Mucosa of descending colon (tissue), 3 donors: ENCODE measurements at regions not wholly inside any gene's neighbourhood (a gene's known extent, or its start where the extent isn't known, plus 50 kb on each side); places are given as distances from the start of the nearest gene placed in this dataset.

ENCODE experiments used
- ATAC-seq: fragments of 200-7000 bp; cut with Tn5 transposase; one replicate; pipeline ENCODE4 v1.9.1; 2020; ENCODE audit warnings: mild to moderate bottlenecking, moderate library complexity
- DNase-seq, 3 donors: peaks; one replicate each; pipeline ENCODE4 v3.0.0-alpha.2; 2020
- H3K36me3 ChIP-seq: fragments of 200-600 bp; one replicate; pipeline ENCODE4 v1.8.0; 2021; ENCODE audit warnings: low read depth, mild to moderate bottlenecking
- H3K4me1 ChIP-seq: fragments of 200-600 bp; one replicate; pipeline ENCODE4 v1.8.0; 2021; ENCODE audit warnings: low read depth, mild to moderate bottlenecking
- H3K4me3 ChIP-seq: fragments of 200-600 bp; one replicate; pipeline ENCODE4 v1.8.0; 2021; ENCODE audit warnings: mild to moderate bottlenecking
- H3K9me3 ChIP-seq: fragments of 200-600 bp; one replicate; pipeline ENCODE4 v1.8.0; 2021; ENCODE audit warnings: mild to moderate bottlenecking
- intact Hi-C, 2 donors: fragments of 100-400 bp; cut with DNase I in 1 of 2; cut with micrococcal nuclease in 1 of 2; formaldehyde crosslinking; loops; one replicate each; pipeline versions ENCODE4 v1.11.0 to v1.11.1; 2022; cut with DNase I, micrococcal nuclease
- TF ChIP-seq, protein P1 (sequence below): fragments of 200-600 bp; IDR thresholded peaks from one replicate; pipeline ENCODE4 v1.8.0; 2022; ENCODE audit warnings: antibody characterized with exemption, mild to moderate bottlenecking
- donor health status: DM: no; HTN: no; CAD: no; lungs with moderate emphysema.
- donor health status: DM: no; HTN: no; CAD: no.
- donor health status: DM: no; HTN: yes; CAD: no.

DNA sequence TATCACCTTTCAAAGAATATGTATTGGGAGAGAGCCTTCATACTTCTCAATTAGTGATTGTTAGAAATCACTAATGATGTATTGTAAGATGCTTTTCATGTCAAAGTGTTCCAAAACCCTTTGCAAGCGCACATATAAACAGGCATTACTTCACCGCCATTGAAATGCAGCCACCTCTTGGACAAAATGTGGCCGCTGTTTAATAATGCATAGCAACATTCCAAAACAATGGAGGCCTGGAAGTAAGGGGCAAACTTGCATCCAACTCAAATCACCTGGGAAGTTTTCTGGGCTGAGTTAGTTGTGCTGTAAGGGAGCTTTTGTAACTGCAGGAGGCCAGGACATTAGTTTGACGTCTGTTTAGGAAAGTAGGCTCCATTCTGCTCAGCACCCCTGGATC, 438.1 kb downstream of the FGF9 start:
- Histone ChIP-seq H3K9me3 (no peaks in the 10 kb centered on the region), H3K4me3 (no peak overlapping the region), H3K36me3 (no peaks in the 10 kb centered on the region), H3K4me1 (no peaks in the 10 kb centered on the region)
- ATAC-seq (no peak), DNase-seq (no peak)
- TF ChIP-seq, protein P1, sequence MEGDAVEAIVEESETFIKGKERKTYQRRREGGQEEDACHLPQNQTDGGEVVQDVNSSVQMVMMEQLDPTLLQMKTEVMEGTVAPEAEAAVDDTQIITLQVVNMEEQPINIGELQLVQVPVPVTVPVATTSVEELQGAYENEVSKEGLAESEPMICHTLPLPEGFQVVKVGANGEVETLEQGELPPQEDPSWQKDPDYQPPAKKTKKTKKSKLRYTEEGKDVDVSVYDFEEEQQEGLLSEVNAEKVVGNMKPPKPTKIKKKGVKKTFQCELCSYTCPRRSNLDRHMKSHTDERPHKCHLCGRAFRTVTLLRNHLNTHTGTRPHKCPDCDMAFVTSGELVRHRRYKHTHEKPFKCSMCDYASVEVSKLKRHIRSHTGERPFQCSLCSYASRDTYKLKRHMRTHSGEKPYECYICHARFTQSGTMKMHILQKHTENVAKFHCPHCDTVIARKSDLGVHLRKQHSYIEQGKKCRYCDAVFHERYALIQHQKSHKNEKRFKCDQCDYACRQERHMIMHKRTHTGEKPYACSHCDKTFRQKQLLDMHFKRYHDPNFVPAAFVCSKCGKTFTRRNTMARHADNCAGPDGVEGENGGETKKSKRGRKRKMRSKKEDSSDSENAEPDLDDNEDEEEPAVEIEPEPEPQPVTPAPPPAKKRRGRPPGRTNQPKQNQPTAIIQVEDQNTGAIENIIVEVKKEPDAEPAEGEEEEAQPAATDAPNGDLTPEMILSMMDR: no peak
- intact Hi-C loops: no loop called here

DNA sequence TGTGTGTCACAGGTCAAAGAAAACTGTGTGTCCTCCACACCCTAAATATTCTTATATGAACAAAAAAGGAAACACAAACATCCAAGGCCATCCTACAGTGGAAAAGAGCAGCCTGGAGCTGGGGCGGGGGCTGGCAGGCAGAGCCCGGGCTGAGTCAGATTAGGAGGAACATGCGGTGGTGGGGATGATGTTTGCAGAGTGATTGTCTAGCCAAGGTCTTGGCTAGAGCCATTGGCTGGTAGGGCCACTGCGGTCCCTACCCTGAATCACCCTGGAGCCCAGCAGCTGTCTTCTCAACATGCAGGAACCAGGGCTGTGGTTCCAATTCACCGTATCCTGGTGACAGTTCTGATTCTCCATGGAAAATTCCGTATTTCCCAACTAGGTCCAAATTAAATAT, 439.5 kb downstream of the FGF9 start:
- intact Hi-C loops: no loop called here
- no peaks in the 10 kb centered on the region for H3K9me3 ChIP-seq
- H3K36me3 ChIP-seq: no peaks in the 10 kb centered on the region
- H3K4me1 ChIP-seq: no peaks in the 10 kb centered on the region
- TF ChIP-seq, protein P1: no peak
- H3K4me3 ChIP-seq: no peak overlapping the region
- ATAC-seq: no peak
- DNase-seq: no peak

DNA sequence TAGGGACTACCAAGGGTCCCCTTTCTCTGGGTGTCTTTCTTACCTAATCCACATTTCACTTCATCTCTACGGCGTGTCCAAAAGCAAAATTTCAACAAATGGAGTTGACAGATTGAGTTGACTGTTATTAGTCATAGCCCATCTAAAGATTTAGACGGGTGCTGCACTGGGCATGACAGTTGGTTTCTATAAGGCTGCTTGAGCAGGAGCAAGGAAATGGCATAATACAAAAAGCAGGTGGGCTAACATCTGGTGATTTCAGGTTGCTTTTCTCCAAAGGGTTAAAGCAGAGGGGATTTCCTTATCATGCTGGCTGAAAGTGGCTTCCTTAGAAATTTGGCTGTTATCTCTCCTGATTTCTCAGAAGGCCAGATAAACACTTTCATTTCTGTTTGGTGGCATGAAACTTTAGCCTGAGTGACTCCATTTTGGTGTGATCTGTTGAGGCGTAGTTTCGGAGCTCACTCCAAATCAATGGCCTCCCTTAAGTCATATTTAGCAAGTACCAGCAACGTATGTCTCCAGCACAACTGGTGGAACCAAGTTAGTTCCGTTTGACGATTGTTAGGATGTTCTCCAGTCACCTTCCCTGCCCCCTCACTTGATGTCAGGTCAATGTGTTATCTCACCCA, 440.4 kb downstream of the FGF9 start:
- intact Hi-C loops: no loop called here
- ATAC-seq: no peak
- DNase-seq: no peak
- no peaks in the 10 kb centered on the region for H3K9me3 ChIP-seq
- TF ChIP-seq, protein P1: no peak
- H3K4me1 ChIP-seq: no peaks in the 10 kb centered on the region
- no peak overlapping the region for H3K4me3 ChIP-seq
- H3K36me3 ChIP-seq: no peaks in the 10 kb centered on the region

DNA sequence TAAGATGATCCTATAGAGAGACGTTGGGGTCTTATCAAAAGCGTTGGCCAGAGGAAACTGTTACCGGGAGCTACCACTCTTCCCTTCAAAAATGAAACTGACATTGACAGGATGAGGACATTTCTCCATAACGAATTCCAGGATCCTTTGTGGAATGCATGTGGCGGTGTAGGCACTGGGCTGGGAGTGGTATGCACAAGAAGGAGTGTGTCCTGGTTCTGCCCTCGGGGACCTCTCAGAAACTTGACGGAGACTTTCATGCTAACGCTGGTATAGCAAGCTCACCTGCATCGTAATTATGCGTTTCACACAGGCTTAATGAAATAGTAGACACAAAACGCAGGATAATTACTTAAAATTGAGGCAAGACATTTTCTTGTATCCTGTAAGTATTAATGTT, 441.1 kb downstream of the FGF9 start:
- ATAC-seq: no peak
- H3K4me3 ChIP-seq: no peak overlapping the region
- H3K9me3 ChIP-seq: no peaks in the 10 kb centered on the region
- no peaks in the 10 kb centered on the region for H3K4me1 ChIP-seq
- intact Hi-C loops: no loop called here
- TF ChIP-seq, protein P1: no peak
- no peaks in the 10 kb centered on the region for H3K36me3 ChIP-seq
- no peak for DNase-seq

DNA sequence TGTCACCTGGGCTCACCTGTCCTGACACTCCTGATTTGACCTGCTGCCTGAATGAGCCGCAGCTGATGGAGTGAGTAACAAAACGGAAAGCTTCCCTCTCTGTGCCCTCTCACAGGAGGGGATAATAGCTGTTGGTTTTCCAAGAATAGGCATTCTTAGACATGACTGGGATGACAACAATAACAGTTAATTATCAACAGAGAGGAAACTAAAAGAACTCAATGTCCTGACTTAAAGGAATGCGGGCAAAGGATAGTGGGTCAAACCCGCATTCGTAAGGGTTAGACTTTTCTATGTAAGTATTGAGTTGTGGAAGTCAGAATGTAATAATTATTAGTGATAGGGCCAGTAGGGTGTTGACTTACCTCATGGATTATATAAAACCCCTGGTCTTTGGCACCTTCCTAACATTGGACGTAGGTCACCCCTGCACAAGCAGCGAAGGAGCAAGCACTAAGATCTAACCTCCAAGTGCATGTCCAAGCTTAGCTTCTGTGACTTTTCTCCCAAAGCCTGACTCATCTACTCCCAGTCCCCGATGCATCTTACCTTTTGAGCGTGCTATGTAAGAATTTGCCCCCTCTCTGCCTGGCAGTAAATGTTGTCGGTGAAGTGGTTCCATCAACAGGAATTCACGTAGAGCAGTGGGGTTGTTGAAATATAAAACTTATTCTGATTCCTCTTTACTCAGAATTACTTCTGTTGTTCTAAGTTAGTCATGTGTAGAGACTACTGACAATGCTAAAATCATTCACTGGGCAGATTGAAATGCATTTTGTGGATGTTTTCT, 442.3 kb downstream of the FGF9 start:
- DNase-seq (no peak), ATAC-seq (no peak)
- intact Hi-C loops: no loop called here
- TF ChIP-seq, protein P1: no peak
- Histone ChIP-seq H3K9me3 (no peaks in the 10 kb centered on the region), H3K4me3 (no peak overlapping the region), H3K36me3 (no peaks in the 10 kb centered on the region), H3K4me1 (no peaks in the 10 kb centered on the region)
